OCI-LY3 (cell line): ENCODE measurements at regions not wholly inside any gene's neighbourhood (a gene's known extent, or its start where the extent isn't known, plus 50 kb on each side); places are given as distances from the start of the nearest gene placed in this dataset.

Source experiments
- CTCF ChIP-seq: fragments of 200-600, 300-600 bp; sonication (generic); IDR thresholded peaks from 2 replicates; pipeline ENCODE4 v1.5.1; 2014; ENCODE audit warnings: antibody characterized with exemption, low read length, low read depth
- EZH2phosphoT487 ChIP-seq: fragments of 200-600 bp; shearing (Covaris generic); IDR thresholded peaks from 2 replicates; pipeline ENCODE4 v1.6.1; 2018; ENCODE audit warnings: antibody characterized with exemption, mixed run types, low read depth

DNA sequence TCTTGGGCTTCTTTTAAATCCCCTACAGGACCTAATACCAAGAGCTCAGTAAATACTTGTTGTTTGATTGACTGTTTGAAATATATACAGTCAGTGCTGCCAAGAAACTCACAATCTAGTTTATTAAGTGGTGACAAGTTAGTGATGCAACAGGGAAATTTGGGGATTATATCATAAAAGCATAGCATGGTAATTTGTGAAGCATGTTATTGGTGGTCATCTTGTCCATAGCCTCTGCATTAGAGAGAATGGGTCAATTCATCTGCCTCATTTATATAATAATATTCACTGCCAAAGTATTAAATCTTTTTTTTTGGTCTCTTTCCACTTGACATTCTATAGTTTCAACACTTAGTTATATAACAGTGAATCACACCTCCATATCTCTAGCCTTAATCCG, 138.2 kb upstream of the SPAG17 start:
- TF ChIP-seq CTCF = no peak
- TF ChIP-seq EZH2phosphoT487 = no peak
